GM12878 (cell line): ENCODE measurements at regions not wholly inside any gene's neighbourhood (a gene's known extent, or its start where the extent isn't known, plus 50 kb on each side); places are given as distances from the start of the nearest gene placed in this dataset.

Source experiments
- ATAC-seq: fragments of 200-7000 bp; cut with Tn5 transposase; 3 replicates; pipeline ENCODE4 v1.9.1; 2020; ENCODE audit warnings: mild to moderate bottlenecking, moderate library complexity
- BruUV-seq: library from RNA; stranded (reverse); fragments of 400-500 nt; replicated peaks from 2 replicates; lab custom pipeline; 2021; lab: Mats Ljungman, UMichigan
- CTCF ChIA-PET: fragments of 300-600 bp; sonication (Branson Sonifier 250); formaldehyde crosslinking; extraction: SDS; loops from one replicate; lab custom pipeline; 2021; ENCODE audit warnings: inconsistent platforms; lab: Yijun Ruan, JAX
- POLR2A ChIA-PET: fragments of 350-600 bp; formaldehyde crosslinking; extraction: SDS; loops from one replicate; lab custom pipeline; 2021; ENCODE audit warnings: inconsistent platforms; lab: Charles Lee
- RAD21 ChIA-PET: fragments of 300-600 bp; sonication (Branson Sonifier 250); formaldehyde crosslinking; loops from one replicate; lab custom pipeline; 2023; ENCODE audit warnings: antibody characterized with exemption; ENCODE audit not compliant: unreplicated experiment; lab: Charles Lee
- SMC1A ChIA-PET: fragments of 300-600 bp; sonication (Branson Sonifier 250); formaldehyde crosslinking; loops from one replicate; lab custom pipeline; 2023; ENCODE audit not compliant: unreplicated experiment, uncharacterized antibody; lab: Charles Lee
- DNase-seq: peaks from one replicate; pipeline ENCODE4 v3.0.0-alpha.2; 2011; ENCODE audit warnings: low read depth, low spot score
- FAIRE-seq: peaks from 3 replicates; lab custom pipeline; 2011; peaks lifted over from hg19 to GRCh38; lab: Jason Lieb, UNC
- H2AFZ ChIP-seq: 2 replicates; pipeline ENCODE4 v1.6.0; 2011; ENCODE audit warnings: low read depth, low read length, control low read depth; ENCODE audit not compliant: control insufficient read depth
- H3K27ac ChIP-seq: 2 replicates; pipeline ENCODE4 v1.5.1; 2011; ENCODE audit warnings: control low read depth; ENCODE audit not compliant: control insufficient read depth, insufficient read depth
- H3K27me3 ChIP-seq, 2 experiments: replicated peaks in 1 of 2; 2 replicates each; pipeline versions ENCODE4 v1.6.0 to v1.6.1; 2011; ENCODE audit warnings: low read length in 1 of 2; ENCODE audit not compliant: control insufficient read depth in 2 of 2, insufficient read depth in 2 of 2
- H3K36me3 ChIP-seq, 2 experiments: 2 replicates each; pipeline ENCODE4 v1.5.1; 2011; ENCODE audit warnings: low read length in 1 of 2; ENCODE audit not compliant: control insufficient read depth in 2 of 2, insufficient read depth in 2 of 2
- H3K4me1 ChIP-seq: 2 replicates; pipeline ENCODE4 v1.6.1; 2011; ENCODE audit warnings: mild to moderate bottlenecking, low read length, moderate library complexity, mixed read lengths; ENCODE audit not compliant: control insufficient read depth, insufficient read depth
- H3K4me2 ChIP-seq: 2 replicates; pipeline ENCODE4 v1.6.0; 2011; ENCODE audit warnings: control low read depth; ENCODE audit not compliant: control insufficient read depth, insufficient read depth
- H3K4me3 ChIP-seq: fragments of 200-600 bp; sonication (generic); 2 replicates; pipeline ENCODE4 v1.5.1; 2016
- H3K79me2 ChIP-seq: 2 replicates; pipeline ENCODE4 v1.6.0; 2011; ENCODE audit warnings: low read length; ENCODE audit not compliant: control insufficient read depth, insufficient read depth
- H3K9ac ChIP-seq: 2 replicates; pipeline ENCODE4 v1.8.0; 2011; ENCODE audit warnings: low read length, control low read depth, mixed read lengths; ENCODE audit not compliant: control insufficient read depth, insufficient read depth
- H3K9me3 ChIP-seq: replicated peaks from 3 replicates; pipeline ENCODE4 v1.5.1; 2011; ENCODE audit warnings: mild to moderate bottlenecking, low read length; ENCODE audit not compliant: control insufficient read depth, insufficient read depth
- H4K20me1 ChIP-seq: 2 replicates; pipeline ENCODE4 v1.6.0; 2011; ENCODE audit not compliant: control insufficient read depth, insufficient read depth
- BCL3 ChIP-seq: IDR thresholded peaks from 2 replicates; pipeline ENCODE4 v1.6.1; 2011; ENCODE audit warnings: borderline replicate concordance, low read depth, mild to moderate bottlenecking, moderate library complexity, low read length; ENCODE audit not compliant: insufficient read depth, poor library complexity, severe bottlenecking
- BHLHE40 ChIP-seq, 2 experiments: fragments of 450-650 bp in 1 of 2; IDR thresholded peaks; 2 replicates each; pipeline ENCODE4 v1.6.1; 2011 to 2017; ENCODE audit warnings: low read depth in 2 of 2, borderline replicate concordance in 1 of 2, improper control_type of control experiment in 1 of 2, low read length in 1 of 2, mild to moderate bottlenecking in 1 of 2
- BRCA1 ChIP-seq: IDR thresholded peaks from 2 replicates; pipeline ENCODE4 v1.6.1; 2011; ENCODE audit warnings: low read depth, low read length, improper control_type of control experiment
- DPF2 ChIP-seq: fragments of 450-650 bp; IDR thresholded peaks from 2 replicates; pipeline ENCODE4 v1.6.1; 2017; ENCODE audit warnings: mild to moderate bottlenecking
- E2F8 ChIP-seq: fragments of 450-650 bp; IDR thresholded peaks from 2 replicates; pipeline ENCODE4 v1.6.1; 2018; ENCODE audit warnings: mild to moderate bottlenecking, low read depth, moderate library complexity; ENCODE audit not compliant: partially characterized antibody
- ETV6 ChIP-seq, 2 experiments: fragments of 450-650 bp in 1 of 2; IDR thresholded peaks in 1 of 2; conservative IDR thresholded peaks in 1 of 2; 2 replicates each; pipeline ENCODE4 v1.6.1; 2014; ENCODE audit warnings: antibody characterized with exemption in 1 of 2, borderline replicate concordance in 1 of 2, low read depth in 1 of 2, mild to moderate bottlenecking in 1 of 2, moderate library complexity in 1 of 2
- JUNB ChIP-seq: IDR thresholded peaks from 2 replicates; pipeline ENCODE4 v1.6.1; 2016; ENCODE audit warnings: antibody characterized with exemption, mild to moderate bottlenecking
- LARP7 ChIP-seq: fragments of 450-650 bp; IDR thresholded peaks from 2 replicates; pipeline ENCODE4 v1.6.1; 2017; ENCODE audit warnings: mild to moderate bottlenecking
- MTA3 ChIP-seq: IDR thresholded peaks from 2 replicates; pipeline ENCODE4 v1.6.1; 2012; ENCODE audit warnings: low read length, inconsistent platforms, borderline replicate concordance
- NBN ChIP-seq: fragments of 450-650 bp; IDR thresholded peaks from 2 replicates; pipeline ENCODE4 v1.6.1; 2016
- POLR2AphosphoS5 ChIP-seq: IDR thresholded peaks from 2 replicates; pipeline ENCODE4 v1.6.1; 2011; ENCODE audit warnings: mild to moderate bottlenecking, low read length, inconsistent platforms
- RFX5 ChIP-seq: IDR thresholded peaks from 2 replicates; pipeline ENCODE4 v1.6.1; 2011; ENCODE audit warnings: low read depth, low read length, improper control_type of control experiment
- SRF ChIP-seq, 2 experiments: IDR thresholded peaks; 2 replicates each; pipeline ENCODE4 v1.6.1; 2011; ENCODE audit warnings: low read depth in 2 of 2, low read length in 2 of 2, mild to moderate bottlenecking in 1 of 2, moderate library complexity in 1 of 2
- TAF1 ChIP-seq: IDR thresholded peaks from 2 replicates; pipeline ENCODE4 v1.6.1; 2011; ENCODE audit warnings: mild to moderate bottlenecking, low read depth, low read length, borderline replicate concordance
- ZBED1 ChIP-seq: IDR thresholded peaks from 2 replicates; pipeline ENCODE4 v1.6.1; 2016; ENCODE audit warnings: borderline replicate concordance
- ZNF217 ChIP-seq: fragments of 450-650 bp; IDR thresholded peaks from 2 replicates; pipeline ENCODE4 v1.6.1; 2017; ENCODE audit warnings: antibody characterized with exemption, mild to moderate bottlenecking
- WGBS: methylation state at CpG from one replicate; pipeline ENCODE4 v1.1.6; 2016; ENCODE audit warnings: low lambda C conversion rate; ENCODE audit not compliant: insufficient replicate concordance, insufficient coverage; ENCODE audit errors: missing lambda C conversion rate; 5-methylcytosine and 5-hydroxymethylcytosine counted together
- in situ Hi-C: fragments of 300-500 bp; cut with MboI; formaldehyde crosslinking; loops from 9 replicates; pipeline ENCODE4 v1.14.3; 2018; ENCODE audit warnings: mixed read lengths
- intact Hi-C: fragments of 100-400 bp; cut with micrococcal nuclease; formaldehyde crosslinking; loops from one replicate; pipeline ENCODE4 v1.14.2; 2022; ENCODE audit not compliant: unreplicated experiment

DNA sequence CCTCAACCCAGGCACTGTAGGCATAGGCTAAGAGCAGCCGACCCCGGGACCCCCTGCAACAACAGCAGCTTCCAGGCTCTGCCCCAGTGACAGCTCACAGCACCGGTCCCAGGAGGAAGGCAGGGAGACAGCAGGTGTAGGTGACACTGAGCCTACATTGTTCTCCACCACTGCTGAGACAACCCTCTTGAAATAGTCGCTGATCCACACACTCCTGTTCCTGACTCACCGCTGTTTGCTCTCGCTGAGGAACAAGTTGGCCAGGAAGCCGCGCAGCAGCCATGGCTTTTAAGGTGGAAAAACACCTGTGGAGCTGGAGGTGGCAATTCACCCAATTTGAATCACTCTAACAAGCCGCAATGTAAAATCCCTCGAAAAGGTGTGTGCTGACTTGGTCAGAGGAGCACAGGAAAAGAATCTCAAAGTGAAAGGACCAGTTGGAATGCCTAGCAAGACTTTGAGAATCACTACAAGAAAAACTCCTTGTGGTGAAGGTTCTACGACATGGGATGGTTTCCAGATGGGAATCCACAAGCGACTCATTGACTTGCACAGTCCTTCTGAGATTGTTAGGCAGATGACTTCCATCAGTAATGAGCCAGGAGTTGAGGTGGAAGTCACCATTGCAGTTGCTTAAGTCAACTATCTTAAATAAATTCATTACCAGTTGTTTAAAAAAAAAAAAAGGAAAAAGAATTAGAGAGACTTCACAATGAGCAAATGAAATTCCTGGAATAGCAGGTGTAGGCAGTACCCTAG, 167.5 kb downstream of the ARL4C start (continued):
- TF ChIP-seq ETV6 (conservative IDR thresholded peaks at IDR 0.05 in 1 of 2, IDR thresholded peaks at IDR 0.05 in 1 of 2; ENCODE audit: borderline replicate concordance in 1 of 2, low read depth in 1 of 2) (no peak), TAF1 (no peak), BRCA1 (no peak)

DNA sequence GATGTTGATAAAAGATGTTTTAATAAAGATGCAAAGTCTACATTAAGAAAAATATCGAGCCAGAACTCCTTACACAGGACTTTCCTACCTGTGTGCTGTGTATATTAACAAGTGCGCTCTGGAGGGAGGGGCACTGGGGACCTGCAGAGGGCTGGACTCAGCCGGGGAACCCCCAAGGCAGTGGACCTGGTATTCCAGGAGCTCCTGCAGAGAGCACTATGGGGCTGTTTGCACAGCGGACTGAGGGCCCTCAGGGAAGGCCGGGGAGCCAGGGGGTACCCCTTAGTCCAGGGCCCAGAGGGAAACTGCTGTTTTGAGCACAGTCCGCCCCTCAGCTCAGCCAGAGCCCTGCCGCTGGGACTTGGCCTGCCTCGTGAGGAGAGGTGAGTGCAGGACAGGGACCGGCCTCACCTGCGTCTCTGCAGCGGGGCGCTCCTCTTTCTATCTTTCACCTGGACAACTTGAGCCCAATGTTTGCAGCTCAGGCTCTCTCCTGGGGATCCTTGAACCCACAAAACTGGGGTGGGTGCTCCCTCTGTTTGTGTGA, 168.4 kb downstream of the ARL4C start:
- Histone ChIP-seq H3K4me1 (no peaks in the 10 kb centered on the region), H4K20me1 (no peaks in the 10 kb centered on the region; the same call in 1 of the 2 replicates), H3K9ac (no peak overlapping the region), H3K9me3 (no peaks in the 10 kb centered on the region), H3K4me2 (no peak overlapping the region), H3K27me3 (peaks cover 0 to 1% of the 10 kb centered on the region in 2 experiments; a peak in 1 of 4 replicates), H3K27ac (no peak overlapping the region), H3K36me3 (no peaks in the 10 kb centered on the region), H3K4me3 (no peak overlapping the region), H3K79me2 (no peaks in the 10 kb centered on the region), H2AFZ (no peak overlapping the region)
- SMC1A ChIA-PET: no interaction called here
- no peak for DNase-seq
- RAD21 ChIA-PET: no interaction called here
- ATAC-seq: no peak
- WGBS: 80% methylated on average over 12 of the region's 12 CpGs
- CTCF ChIA-PET: no interaction called here
- no peak for FAIRE-seq
- no TSS peak for BruUV-seq
- in situ Hi-C loops: no loop called here
- POLR2A ChIA-PET: no interaction called here
- intact Hi-C loops: no loop called here
- TF ChIP-seq LARP7 (no peak), E2F8 (no peak), JUNB (no peak), NBN (no peak), POLR2AphosphoS5 (no peak), DPF2 (no peak), SRF (IDR thresholded peaks at IDR 0.05; ENCODE audit: low read depth in 2 of 2, low read length in 2 of 2) (no peak), MTA3 (no peak), ZBED1 (no peak), ZNF217 (no peak), RFX5 (no peak), BHLHE40 (IDR thresholded peaks at IDR 0.05; ENCODE audit: borderline replicate concordance in 1 of 2, low read depth in 2 of 2, low read length in 1 of 2) (no peak), BCL3 (no peak)
